ENCODE measurements at regions not wholly inside any gene's neighbourhood (a gene's known extent, or its start where the extent isn't known, plus 50 kb on each side); places are given as distances from the start of the nearest gene placed in this dataset.

- no peak for DNase-seq (ENCODE audit: low read depth in 2 of 3, low spot score in 2 of 3)
These were observed 96.9 kb upstream of the NEBL start for GRCh38 chr10:20993830-20994527.

- DNase-seq (ENCODE audit: low read depth in 2 of 3, low spot score in 2 of 3) = no peak
These were observed 96.3 kb upstream of the NEBL start for GRCh38 chr10:20993389-20993788.

- no peak for DNase-seq (ENCODE audit: low read depth in 2 of 3, low spot score in 2 of 3)
These were observed 94.4 kb upstream of the NEBL start for GRCh38 chr10:20991526-20991925.

GRCh38 chr10:20990604-20991003, 93.5 kb upstream of the NEBL start:
- no peak for DNase-seq (ENCODE audit: low read depth in 2 of 3, low spot score in 2 of 3)

DNA sequence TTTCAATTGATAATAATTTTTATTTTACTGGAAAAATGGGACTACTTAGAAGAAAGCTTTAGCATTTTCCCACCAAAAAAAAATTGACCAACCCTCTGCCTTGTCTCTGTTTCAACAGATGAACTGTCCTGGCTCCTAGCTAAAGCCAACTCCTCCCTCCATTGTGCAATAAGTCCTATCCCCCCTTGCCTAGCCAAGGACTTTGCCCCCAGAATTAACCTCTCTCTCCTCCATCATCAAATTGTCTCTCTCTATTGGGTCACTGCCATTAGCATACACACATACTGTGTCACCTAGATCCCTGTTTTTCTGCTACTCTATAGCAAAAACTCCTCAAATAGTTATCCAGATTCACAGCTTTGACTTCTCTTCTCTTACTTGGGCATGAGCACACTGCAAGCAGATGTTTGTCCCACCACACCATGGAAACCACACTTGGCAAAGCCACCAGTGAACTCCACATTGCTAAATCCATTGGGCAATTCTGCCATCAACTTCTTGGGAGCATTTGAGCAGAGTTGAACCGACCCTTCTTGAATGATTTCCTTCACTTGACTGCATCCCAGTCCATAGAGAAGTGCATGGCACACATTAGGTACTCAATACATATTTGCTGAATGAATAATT, 91.4 kb upstream of the NEBL start:
- DNase-seq (ENCODE audit: low read depth in 2 of 3, low spot score in 2 of 3) = no peak

GRCh38 chr10:20986049-20986448, 88.9 kb upstream of the NEBL start:
- DNase-seq (ENCODE audit: low read depth in 2 of 3, low spot score in 2 of 3) = no peak

DNA sequence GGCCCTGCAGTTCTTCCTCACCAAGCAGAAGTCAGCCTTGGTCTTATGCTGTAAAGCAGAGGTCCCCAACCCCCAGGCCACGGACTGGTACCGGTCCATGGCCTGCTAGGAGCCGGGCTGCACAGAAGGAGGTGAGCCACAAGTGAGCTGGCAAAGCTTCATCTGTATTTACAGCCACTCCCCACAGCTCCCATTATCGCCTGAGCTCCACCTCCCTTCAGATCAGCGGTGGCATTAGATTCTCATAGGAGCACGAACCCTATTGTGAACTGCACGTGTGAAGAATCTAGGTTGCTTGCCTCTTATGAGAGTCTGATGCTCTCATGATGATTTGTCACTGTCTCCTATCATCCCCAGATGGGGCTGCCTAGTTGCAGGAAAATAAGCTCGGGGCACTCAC, 87.6 kb upstream of the NEBL start:
- no peak for DNase-seq (ENCODE audit: low read depth in 2 of 3, low spot score in 2 of 3)

GRCh38 chr10:20981419-20981953, 84.4 kb upstream of the NEBL start:
- no peak for DNase-seq (ENCODE audit: low read depth in 2 of 3, low spot score in 2 of 3)

DNA sequence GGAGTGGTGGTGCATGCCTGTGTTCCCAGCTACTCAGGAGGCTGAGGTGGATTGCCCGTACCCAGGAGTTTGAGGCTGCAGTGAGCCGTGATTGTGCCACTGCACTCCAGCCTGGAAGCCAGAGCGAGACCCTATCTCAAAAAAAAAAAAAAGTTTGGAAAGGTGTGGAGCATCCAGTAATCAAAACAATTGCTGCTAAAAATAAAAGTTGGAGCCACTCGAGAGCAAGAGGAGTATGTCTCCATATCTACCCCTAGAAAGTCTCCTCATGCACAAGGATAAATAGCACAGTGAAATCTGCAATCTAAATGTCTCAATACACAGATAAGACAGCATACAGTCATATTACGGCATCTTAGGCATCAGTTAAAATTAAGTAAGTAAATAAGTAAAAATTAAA, 81.5 kb upstream of the NEBL start:
- no peak for DNase-seq (ENCODE audit: low read depth in 2 of 3, low spot score in 2 of 3)

DNA sequence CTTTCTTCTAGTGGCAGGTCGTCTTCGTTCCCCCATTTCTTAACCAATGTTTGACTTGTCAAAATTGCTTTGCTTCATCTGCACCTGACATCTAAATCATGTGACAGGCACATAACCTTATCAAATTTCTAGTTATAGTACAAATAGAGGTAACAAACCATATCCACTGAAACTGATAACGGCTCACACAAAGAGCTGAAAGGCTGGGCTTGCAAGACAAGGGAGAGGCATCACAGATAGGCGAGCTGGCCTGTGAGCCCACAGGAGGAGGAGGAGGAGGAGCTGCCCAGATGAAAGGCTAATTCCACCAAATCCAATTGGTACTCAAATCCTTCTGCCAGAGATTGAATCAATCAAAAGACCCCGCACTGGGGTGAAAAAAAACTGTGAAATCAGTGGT, 80.2 kb upstream of the NEBL start:
- no peak for DNase-seq (ENCODE audit: low read depth in 2 of 3, low spot score in 2 of 3)

- DNase-seq (ENCODE audit: low read depth in 2 of 3, low spot score in 2 of 3) = no peak
These were observed 79.8 kb upstream of the NEBL start for GRCh38 chr10:20976891-20977290.

- DNase-seq (ENCODE audit: low read depth in 2 of 3, low spot score in 2 of 3) = no peak
These were observed 79.3 kb upstream of the NEBL start for GRCh38 chr10:20976390-20976789.

- DNase-seq (ENCODE audit: low read depth in 2 of 3, low spot score in 2 of 3) = no peak
These were observed 78.1 kb upstream of the NEBL start for GRCh38 chr10:20975236-20975635.

- no peak for DNase-seq (ENCODE audit: low read depth in 2 of 3, low spot score in 2 of 3)
These were observed 75.8 kb upstream of the NEBL start for GRCh38 chr10:20972925-20973324.

- DNase-seq (ENCODE audit: low read depth in 2 of 3, low spot score in 2 of 3) = no peak
These were observed 74.8 kb upstream of the NEBL start for GRCh38 chr10:20971901-20972300.

GRCh38 chr10:20970708-20971107, 73.6 kb upstream of the NEBL start:
- no peak for DNase-seq (ENCODE audit: low read depth in 2 of 3, low spot score in 2 of 3)

GRCh38 chr10:20970044-20970443, 72.9 kb upstream of the NEBL start:
- no peak for DNase-seq (ENCODE audit: low read depth in 2 of 3, low spot score in 2 of 3)

DNA sequence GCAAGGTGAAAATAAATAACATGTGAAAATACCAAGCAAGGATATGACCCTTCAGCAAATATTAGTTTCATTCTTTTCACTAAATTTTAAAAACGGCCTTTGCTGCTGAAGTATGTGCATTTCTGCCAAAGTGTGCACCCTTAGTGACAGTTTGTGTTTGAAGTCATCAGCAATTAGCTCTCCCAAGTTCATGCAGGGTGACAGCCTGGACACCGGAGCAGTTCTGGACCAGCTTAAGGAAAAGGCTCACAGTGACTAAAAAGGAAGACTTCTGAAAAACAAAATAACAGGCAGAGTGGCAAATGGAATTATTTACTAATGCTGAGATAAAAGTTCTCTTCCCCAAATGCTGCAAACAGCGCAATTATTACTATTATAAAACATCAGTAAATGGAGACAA, 69.3 kb upstream of the NEBL start:
- DNase-seq (ENCODE audit: low read depth in 2 of 3, low spot score in 2 of 3) = no peak

GRCh38 chr10:20963721-20964595, 66.8 kb upstream of the NEBL start:
- DNase-seq (ENCODE audit: low read depth in 2 of 3, low spot score in 2 of 3) = no peak

GRCh38 chr10:20963056-20963455, 65.9 kb upstream of the NEBL start:
- no peak for DNase-seq (ENCODE audit: low read depth in 2 of 3, low spot score in 2 of 3)

DNA sequence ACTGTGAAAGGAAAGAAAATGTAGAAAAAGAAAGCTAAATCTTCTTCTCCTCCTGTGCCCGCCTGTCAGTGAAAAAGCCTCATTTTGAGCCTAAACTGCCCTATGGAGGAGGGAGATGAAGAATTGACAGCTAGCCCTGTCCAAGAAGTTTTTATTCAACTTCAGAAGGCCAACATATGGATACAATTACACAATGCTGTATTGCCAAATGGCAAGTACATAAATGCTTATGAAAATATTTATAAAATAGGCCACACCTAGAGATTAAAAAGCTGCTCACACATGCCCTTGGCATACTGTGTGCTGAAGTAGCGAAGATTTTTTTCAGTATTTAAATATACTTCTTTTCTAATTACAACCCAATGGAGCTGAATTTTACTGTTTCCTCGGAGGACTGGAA, 65.1 kb upstream of the NEBL start:
- no peak for DNase-seq (ENCODE audit: low read depth in 2 of 3, low spot score in 2 of 3)

- no peak for DNase-seq (ENCODE audit: low read depth in 2 of 3, low spot score in 2 of 3)
These were observed 62.1 kb upstream of the NEBL start for GRCh38 chr10:20959242-20959641.
